ENCODE measurements at regions not wholly inside any gene's neighbourhood (a gene's known extent, or its start where the extent isn't known, plus 50 kb on each side); places are given as distances from the start of the nearest gene placed in this dataset.

DNA sequence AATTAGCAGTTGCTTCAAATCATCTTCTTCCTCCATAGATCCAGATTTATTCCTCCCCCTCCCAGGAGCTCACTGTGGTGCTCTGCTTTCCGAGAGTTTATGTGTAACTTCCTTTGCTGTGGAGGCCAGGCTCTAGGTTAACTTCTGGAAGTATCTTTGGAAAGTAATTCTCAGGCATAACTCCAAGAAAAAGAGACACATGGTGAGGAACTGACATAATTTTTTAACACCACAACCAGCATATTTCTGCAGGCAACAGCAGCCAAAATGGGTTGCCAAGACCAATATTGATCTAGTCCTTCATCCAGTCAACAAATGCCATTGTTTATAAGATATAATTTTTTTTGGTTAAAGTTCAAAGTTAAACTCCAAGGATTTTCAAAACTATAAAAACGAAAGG lies 114.5 kb upstream of the RBPJ start:
- TF ChIP-seq POLR2A (IDR thresholded peaks at IDR 0.05; ENCODE audit: low read length) (no peak), GATA1 (IDR thresholded peaks at IDR 0.05; ENCODE audit: low read depth, low read length) (no peak)

Measured in erythroblast (primary cell).